ENCODE measurements at regions not wholly inside any gene's neighbourhood (a gene's known extent, or its start where the extent isn't known, plus 50 kb on each side); places are given as distances from the start of the nearest gene placed in this dataset.
A peak's percentile ranks its signal among the peaks of the same experiment; 100 is the strongest.

GRCh38 chr3:86737517-86737916 is 253.4 kb downstream of the VGLL3 start:
- H3K27ac ChIP-seq = no peak overlapping the region
- no peak for DNase-seq (ENCODE audit: low read depth in 1 of 2, low spot score in 2 of 2)
- no peaks in the 10 kb centered on the region for H3K9me3 ChIP-seq (replicated peaks)
- no peaks in the 10 kb centered on the region for H3K27me3 ChIP-seq (replicated peaks)
- no peaks in the 10 kb centered on the region for H3K4me1 ChIP-seq (replicated peaks)
- no peaks in the 10 kb centered on the region for H3K36me3 ChIP-seq
- no peak overlapping the region for H3K4me3 ChIP-seq

- no peak for DNase-seq (ENCODE audit: low read depth in 1 of 2, low spot score in 2 of 2)
- H3K27me3 ChIP-seq (replicated peaks) = no peaks in the 10 kb centered on the region; the same call in 1 of the 2 replicates
- H3K4me3 ChIP-seq = no peak overlapping the region
- no peak overlapping the region for H3K27ac ChIP-seq
- H3K36me3 ChIP-seq = no peaks in the 10 kb centered on the region
- H3K9me3 ChIP-seq (replicated peaks) = no peaks in the 10 kb centered on the region
- no peaks in the 10 kb centered on the region for H3K4me1 ChIP-seq (replicated peaks)
Measured at GRCh38 chr3:86733257-86733656, 257.7 kb downstream of the VGLL3 start.

GRCh38 chr3:86731501-86731901 is 259.4 kb downstream of the VGLL3 start:
- H3K4me1 ChIP-seq (replicated peaks) = no peaks in the 10 kb centered on the region
- no peak for DNase-seq (ENCODE audit: low read depth in 1 of 2, low spot score in 2 of 2)
- H3K27ac ChIP-seq = no peak overlapping the region

GRCh38 chr3:86723433-86723832 is 267.5 kb downstream of the VGLL3 start:
- Histone ChIP-seq H3K9me3 (replicated peaks) (no peaks in the 10 kb centered on the region), H3K36me3 (no peaks in the 10 kb centered on the region), H3K4me3 (no peak overlapping the region), H3K4me1 (replicated peaks) (no peaks in the 10 kb centered on the region), H3K27ac (no peak overlapping the region), H3K27me3 (replicated peaks) (no peaks in the 10 kb centered on the region; the same call in 1 of the 2 replicates)
- no peak for DNase-seq (ENCODE audit: low read depth in 1 of 2, low spot score in 2 of 2)

More at GRCh38 chr3:86731501-86731901, 259.4 kb downstream of the VGLL3 start:
- H3K36me3 ChIP-seq = no peaks in the 10 kb centered on the region
- H3K9me3 ChIP-seq (replicated peaks) = no peaks in the 10 kb centered on the region
- no peak overlapping the region for H3K4me3 ChIP-seq
- no peaks in the 10 kb centered on the region; the same call in 1 of the 2 replicates for H3K27me3 ChIP-seq (replicated peaks)

- H3K9me3 ChIP-seq (replicated peaks) = no peaks in the 10 kb centered on the region
- no peak overlapping the region for H3K4me3 ChIP-seq
- no peaks in the 10 kb centered on the region for H3K36me3 ChIP-seq
- H3K27me3 ChIP-seq (replicated peaks) = no peaks in the 10 kb centered on the region
- no peaks in the 10 kb centered on the region for H3K4me1 ChIP-seq (replicated peaks)
- H3K27ac ChIP-seq = no peak overlapping the region
- DNase-seq (ENCODE audit: low read depth in 1 of 2, low spot score in 2 of 2) = no peak
Measured at GRCh38 chr3:86711634-86712033, 279.3 kb downstream of the VGLL3 start.

- Histone ChIP-seq H3K4me3 (no peak overlapping the region), H3K27ac (no peak overlapping the region), H3K9me3 (replicated peaks) (no peaks in the 10 kb centered on the region), H3K36me3 (no peaks in the 10 kb centered on the region), H3K27me3 (replicated peaks) (no peaks in the 10 kb centered on the region), H3K4me1 (replicated peaks) (no peaks in the 10 kb centered on the region)
- DNase-seq (ENCODE audit: low read depth in 1 of 2, low spot score in 2 of 2) = no peak
Measured at GRCh38 chr3:86708893-86709292, 282.1 kb downstream of the VGLL3 start.

- no peaks in the 10 kb centered on the region for H3K4me1 ChIP-seq (replicated peaks)
- H3K4me3 ChIP-seq = no peak overlapping the region
- H3K9me3 ChIP-seq (replicated peaks) = no peaks in the 10 kb centered on the region
- H3K27ac ChIP-seq = no peak overlapping the region
- no peaks in the 10 kb centered on the region for H3K27me3 ChIP-seq (replicated peaks)
- H3K36me3 ChIP-seq = no peaks in the 10 kb centered on the region
- peak in 1 of 2 experiments; percentile 2 for DNase-seq (ENCODE audit: low read depth in 1 of 2, low spot score in 2 of 2)
Measured at GRCh38 chr3:86702381-86702958, 288.5 kb downstream of the VGLL3 start.

GRCh38 chr3:86695752-86696151 is 295.2 kb downstream of the VGLL3 start:
- DNase-seq (ENCODE audit: low read depth in 1 of 2, low spot score in 2 of 2) = no peak
- H3K4me3 ChIP-seq = no peak overlapping the region
- H3K27ac ChIP-seq = no peak overlapping the region
- no peaks in the 10 kb centered on the region for H3K36me3 ChIP-seq
- H3K27me3 ChIP-seq (replicated peaks) = no peaks in the 10 kb centered on the region; the same call in 1 of the 2 replicates
- H3K9me3 ChIP-seq (replicated peaks) = no peaks in the 10 kb centered on the region
- H3K4me1 ChIP-seq (replicated peaks) = no peaks in the 10 kb centered on the region

- H3K27ac ChIP-seq = no peak overlapping the region
- no peaks in the 10 kb centered on the region for H3K36me3 ChIP-seq
- DNase-seq (ENCODE audit: low read depth in 1 of 2, low spot score in 2 of 2) = no peak
- no peaks in the 10 kb centered on the region for H3K27me3 ChIP-seq (replicated peaks)
- no peaks in the 10 kb centered on the region for H3K4me1 ChIP-seq (replicated peaks)
- H3K4me3 ChIP-seq = no peak overlapping the region
- no peaks in the 10 kb centered on the region for H3K9me3 ChIP-seq (replicated peaks)
Measured at GRCh38 chr3:86673991-86674390, 317.0 kb downstream of the VGLL3 start.

GRCh38 chr3:86661817-86662216 is 329.1 kb downstream of the VGLL3 start:
- no peaks in the 10 kb centered on the region for H3K4me1 ChIP-seq (replicated peaks)

GRCh38 chr3:86658876-86659275 is 332.1 kb downstream of the VGLL3 start:
- no peak for DNase-seq (ENCODE audit: low read depth in 1 of 2, low spot score in 2 of 2)
- Histone ChIP-seq H3K36me3 (no peaks in the 10 kb centered on the region), H3K27ac (no peak overlapping the region), H3K9me3 (replicated peaks) (no peaks in the 10 kb centered on the region), H3K27me3 (replicated peaks) (no peaks in the 10 kb centered on the region), H3K4me1 (replicated peaks) (no peaks in the 10 kb centered on the region), H3K4me3 (no peak overlapping the region)

More at GRCh38 chr3:86661817-86662216, 329.1 kb downstream of the VGLL3 start:
- DNase-seq (ENCODE audit: low read depth in 1 of 2, low spot score in 2 of 2) = no peak
- no peak overlapping the region for H3K27ac ChIP-seq
- no peaks in the 10 kb centered on the region for H3K27me3 ChIP-seq (replicated peaks)
- H3K36me3 ChIP-seq = no peaks in the 10 kb centered on the region
- H3K4me3 ChIP-seq = no peak overlapping the region
- H3K9me3 ChIP-seq (replicated peaks) = no peaks in the 10 kb centered on the region

- no peak overlapping the region for H3K4me3 ChIP-seq
- DNase-seq (ENCODE audit: low read depth in 1 of 2, low spot score in 2 of 2) = no peak
- no peaks in the 10 kb centered on the region for H3K36me3 ChIP-seq
- no peaks in the 10 kb centered on the region for H3K4me1 ChIP-seq (replicated peaks)
- no peaks in the 10 kb centered on the region for H3K27me3 ChIP-seq (replicated peaks)
- H3K9me3 ChIP-seq (replicated peaks) = no peaks in the 10 kb centered on the region
- no peak overlapping the region for H3K27ac ChIP-seq
Measured at GRCh38 chr3:86654806-86655460, 336.0 kb downstream of the VGLL3 start.

- no peak for DNase-seq (ENCODE audit: low read depth in 1 of 2, low spot score in 2 of 2)
- H3K4me1 ChIP-seq (replicated peaks) = no peaks in the 10 kb centered on the region
- H3K9me3 ChIP-seq (replicated peaks) = no peaks in the 10 kb centered on the region
- H3K27me3 ChIP-seq (replicated peaks) = no peaks in the 10 kb centered on the region
- no peak overlapping the region for H3K4me3 ChIP-seq
- no peak overlapping the region for H3K27ac ChIP-seq
- no peaks in the 10 kb centered on the region for H3K36me3 ChIP-seq
Measured at GRCh38 chr3:86653661-86654205, 337.2 kb downstream of the VGLL3 start.

- no peak for DNase-seq (ENCODE audit: low read depth in 1 of 2, low spot score in 2 of 2)
- Histone ChIP-seq H3K36me3 (no peaks in the 10 kb centered on the region), H3K27me3 (replicated peaks) (no peaks in the 10 kb centered on the region), H3K4me1 (replicated peaks) (no peaks in the 10 kb centered on the region), H3K9me3 (replicated peaks) (no peaks in the 10 kb centered on the region), H3K27ac (no peak overlapping the region), H3K4me3 (no peak overlapping the region)
Measured at GRCh38 chr3:86648087-86648486, 342.9 kb downstream of the VGLL3 start.

Data from SJSA1 (cell line).